ENCODE measurements at regions not wholly inside any gene's neighbourhood (a gene's known extent, or its start where the extent isn't known, plus 50 kb on each side); places are given as distances from the start of the nearest gene placed in this dataset.

- Histone ChIP-seq H3K4me3 (no peak overlapping the region), H3K9ac (ENCODE audit: insufficient read depth in 1 of 2, low read length in 2 of 2) (no peak overlapping the region), H3K27ac (ENCODE audit: low read depth in 1 of 2, low read length in 1 of 2) (no peak overlapping the region), H3K9me3 (ENCODE audit: control insufficient read depth in 4 of 4, insufficient read depth in 3 of 4, low read length in 3 of 4) (no peaks in the 10 kb centered on the region), H3K36me3 (ENCODE audit: control insufficient read depth in 4 of 4, insufficient read depth in 4 of 4, low read length in 4 of 4) (no peaks in the 10 kb centered on the region), H3K4me1 (ENCODE audit: control insufficient read depth in 5 of 5, insufficient read depth in 5 of 5, low read length in 5 of 5) (no peaks in the 10 kb centered on the region), H3K27me3 (ENCODE audit: control insufficient read depth in 3 of 3, insufficient read depth in 3 of 3, low read length in 2 of 3) (no peaks in the 10 kb centered on the region)
- TF ChIP-seq, protein P1, sequence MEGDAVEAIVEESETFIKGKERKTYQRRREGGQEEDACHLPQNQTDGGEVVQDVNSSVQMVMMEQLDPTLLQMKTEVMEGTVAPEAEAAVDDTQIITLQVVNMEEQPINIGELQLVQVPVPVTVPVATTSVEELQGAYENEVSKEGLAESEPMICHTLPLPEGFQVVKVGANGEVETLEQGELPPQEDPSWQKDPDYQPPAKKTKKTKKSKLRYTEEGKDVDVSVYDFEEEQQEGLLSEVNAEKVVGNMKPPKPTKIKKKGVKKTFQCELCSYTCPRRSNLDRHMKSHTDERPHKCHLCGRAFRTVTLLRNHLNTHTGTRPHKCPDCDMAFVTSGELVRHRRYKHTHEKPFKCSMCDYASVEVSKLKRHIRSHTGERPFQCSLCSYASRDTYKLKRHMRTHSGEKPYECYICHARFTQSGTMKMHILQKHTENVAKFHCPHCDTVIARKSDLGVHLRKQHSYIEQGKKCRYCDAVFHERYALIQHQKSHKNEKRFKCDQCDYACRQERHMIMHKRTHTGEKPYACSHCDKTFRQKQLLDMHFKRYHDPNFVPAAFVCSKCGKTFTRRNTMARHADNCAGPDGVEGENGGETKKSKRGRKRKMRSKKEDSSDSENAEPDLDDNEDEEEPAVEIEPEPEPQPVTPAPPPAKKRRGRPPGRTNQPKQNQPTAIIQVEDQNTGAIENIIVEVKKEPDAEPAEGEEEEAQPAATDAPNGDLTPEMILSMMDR (IDR thresholded peaks at IDR 0.05; ENCODE audit: control extremely low read depth, extremely low read depth) = no peak
- WGBS, 2 donors = 68 to 93% methylated on average over 2 of the region's 2 CpGs
- no peak for DNase-seq
- no peak for ATAC-seq (ENCODE audit: insufficient read depth, low FRiP score)
These were observed 183.7 kb upstream of the ARHGAP24 start for GRCh38 chr4:85291226-85291625.

DNA sequence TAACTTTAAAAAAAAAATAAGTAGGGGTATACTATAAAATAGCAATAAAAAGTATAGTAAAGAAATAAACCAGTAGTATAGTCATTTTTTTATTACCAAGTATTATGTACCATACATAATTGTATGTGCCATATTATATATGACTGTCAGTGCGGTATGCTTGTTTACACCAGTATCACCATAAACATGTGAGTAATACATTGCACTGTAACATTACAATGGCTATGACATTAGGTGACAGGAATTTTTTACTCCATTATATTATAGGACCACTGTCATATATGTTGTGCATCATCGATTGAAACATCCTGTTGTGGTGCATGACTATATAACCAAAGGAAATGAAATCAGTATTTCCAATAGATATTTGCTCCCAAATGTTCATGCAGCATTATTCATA lies 176.9 kb upstream of the ARHGAP24 start:
- Histone ChIP-seq H3K4me3 (no peak overlapping the region), H3K4me1 (ENCODE audit: control insufficient read depth in 5 of 5, insufficient read depth in 5 of 5, low read length in 5 of 5) (no peaks in the 10 kb centered on the region), H3K27me3 (ENCODE audit: control insufficient read depth in 3 of 3, insufficient read depth in 3 of 3, low read length in 2 of 3) (no peaks in the 10 kb centered on the region), H3K9ac (ENCODE audit: insufficient read depth in 1 of 2, low read length in 2 of 2) (no peak overlapping the region), H3K27ac (ENCODE audit: low read depth in 1 of 2, low read length in 1 of 2) (no peak overlapping the region), H3K9me3 (ENCODE audit: control insufficient read depth in 4 of 4, insufficient read depth in 3 of 4, low read length in 3 of 4) (no peaks in the 10 kb centered on the region), H3K36me3 (ENCODE audit: control insufficient read depth in 4 of 4, insufficient read depth in 4 of 4, low read length in 4 of 4) (no peaks in the 10 kb centered on the region)
- 89 to 97% methylated on average over 2 of the region's 2 CpGs for WGBS, 2 donors
- DNase-seq (no peak), ATAC-seq (ENCODE audit: insufficient read depth, low FRiP score) (no peak)
- TF ChIP-seq, protein P1 (IDR thresholded peaks at IDR 0.05; ENCODE audit: control extremely low read depth, extremely low read depth) = no peak

DNA sequence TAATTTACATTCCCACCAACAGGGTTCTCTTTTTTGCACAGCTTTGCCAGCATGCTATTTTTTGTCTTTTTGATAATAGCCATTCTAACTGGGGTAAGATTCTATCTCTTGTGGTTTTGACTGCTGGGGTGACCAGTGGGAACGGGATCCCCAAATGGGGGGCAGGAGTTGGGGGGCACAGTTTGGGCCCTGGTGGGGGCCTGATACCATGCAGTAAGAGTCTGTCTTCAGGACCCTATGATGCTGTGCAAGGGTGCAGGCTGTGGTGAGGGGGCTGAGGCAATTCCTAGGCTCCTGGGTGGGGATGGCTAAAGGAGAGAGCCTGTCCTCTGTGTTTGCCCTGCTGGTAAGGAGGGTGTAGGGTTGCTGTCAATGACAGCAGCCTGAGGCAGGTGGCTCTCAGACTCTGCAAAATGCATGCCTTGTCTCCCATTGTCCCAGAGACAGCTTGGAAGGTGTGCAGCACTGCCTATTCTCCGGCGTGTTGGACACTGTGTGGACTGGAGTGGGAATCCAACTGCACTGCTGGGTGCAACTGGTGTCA lies 172.7 kb upstream of the ARHGAP24 start:
- Histone ChIP-seq H3K4me3 (no peak overlapping the region), H3K27ac (ENCODE audit: low read depth in 1 of 2, low read length in 1 of 2) (no peak overlapping the region), H3K9me3 (ENCODE audit: control insufficient read depth in 4 of 4, insufficient read depth in 3 of 4, low read length in 3 of 4) (no peaks in the 10 kb centered on the region), H3K27me3 (ENCODE audit: control insufficient read depth in 3 of 3, insufficient read depth in 3 of 3, low read length in 2 of 3) (no peaks in the 10 kb centered on the region), H3K4me1 (ENCODE audit: control insufficient read depth in 5 of 5, insufficient read depth in 5 of 5, low read length in 5 of 5) (no peaks in the 10 kb centered on the region), H3K36me3 (ENCODE audit: control insufficient read depth in 4 of 4, insufficient read depth in 4 of 4, low read length in 4 of 4) (no peaks in the 10 kb centered on the region), H3K9ac (ENCODE audit: insufficient read depth in 1 of 2, low read length in 2 of 2) (no peak overlapping the region)
- 84 to 88% methylated on average over 3 of the region's 3 CpGs for WGBS, 2 donors
- TF ChIP-seq, protein P1 (IDR thresholded peaks at IDR 0.05; ENCODE audit: control extremely low read depth, extremely low read depth) = no peak
- DNase-seq (no peak), ATAC-seq (ENCODE audit: insufficient read depth, low FRiP score) (no peak)

GRCh38 chr4:85302756-85303155 lies 172.2 kb upstream of the ARHGAP24 start:
- 82 to 85% methylated on average over 4 of the region's 4 CpGs for WGBS, 2 donors
- no peaks in the 10 kb centered on the region for H3K9me3 ChIP-seq (ENCODE audit: control insufficient read depth in 4 of 4, insufficient read depth in 3 of 4, low read length in 3 of 4)
- no peak overlapping the region for H3K9ac ChIP-seq (ENCODE audit: insufficient read depth in 1 of 2, low read length in 2 of 2)
- H3K27ac ChIP-seq (ENCODE audit: low read depth in 1 of 2, low read length in 1 of 2) = no peak overlapping the region
- TF ChIP-seq, protein P1 (IDR thresholded peaks at IDR 0.05; ENCODE audit: control extremely low read depth, extremely low read depth) = no peak
- ATAC-seq (ENCODE audit: insufficient read depth, low FRiP score) (no peak), DNase-seq (no peak)
- H3K4me1 ChIP-seq (ENCODE audit: control insufficient read depth in 5 of 5, insufficient read depth in 5 of 5, low read length in 5 of 5) = no peaks in the 10 kb centered on the region
- H3K36me3 ChIP-seq (ENCODE audit: control insufficient read depth in 4 of 4, insufficient read depth in 4 of 4, low read length in 4 of 4) = no peaks in the 10 kb centered on the region
- no peaks in the 10 kb centered on the region for H3K27me3 ChIP-seq (ENCODE audit: control insufficient read depth in 3 of 3, insufficient read depth in 3 of 3, low read length in 2 of 3)
- H3K4me3 ChIP-seq = no peak overlapping the region
